HEK293T (cell line): ENCODE measurements at regions not wholly inside any gene's neighbourhood (a gene's known extent, or its start where the extent isn't known, plus 50 kb on each side); places are given as distances from the start of the nearest gene placed in this dataset.

Experiments used
- CTCF ChIA-PET: fragments of 350-600 bp; formaldehyde crosslinking; extraction: SDS; loops from one replicate; lab custom pipeline; 2021; ENCODE audit warnings: antibody characterized with exemption, inconsistent platforms; lab: Yijun Ruan, JAX
- POLR2A ChIA-PET: fragments of 350-600 bp; formaldehyde crosslinking; extraction: SDS; loops from one replicate; lab custom pipeline; 2020; ENCODE audit warnings: antibody characterized with exemption, inconsistent platforms; lab: Yijun Ruan, JAX
- DNase-seq: peaks from one replicate; pipeline ENCODE4 v3.0.0; 2012; ENCODE audit warnings: mixed read lengths; ENCODE audit errors: extremely low spot score
- ARNT ChIP-seq: fragments of 450-650 bp; IDR thresholded peaks from 2 replicates; pipeline ENCODE4 v1.6.1; 2017; ENCODE audit warnings: mild to moderate bottlenecking
- BHLHE40 ChIP-seq: fragments of 450-650 bp; IDR thresholded peaks from 2 replicates; pipeline ENCODE4 v1.6.1; 2016; ENCODE audit warnings: mild to moderate bottlenecking, moderate library complexity, borderline replicate concordance
- CTBP1 ChIP-seq: fragments of 450-650 bp; IDR thresholded peaks from 2 replicates; pipeline ENCODE4 v1.6.1; 2016; ENCODE audit warnings: borderline replicate concordance
- ELF4 ChIP-seq: fragments of 450-650 bp; IDR thresholded peaks from 2 replicates; pipeline ENCODE4 v1.6.1; 2017; ENCODE audit warnings: antibody characterized with exemption
- FOXA1 ChIP-seq: fragments of 450-650 bp; IDR thresholded peaks from 2 replicates; pipeline ENCODE4 v1.6.1; 2016; ENCODE audit warnings: mild to moderate bottlenecking
- FOXK2 ChIP-seq: fragments of 450-650 bp; IDR thresholded peaks from 2 replicates; pipeline ENCODE4 v1.6.1; 2016; ENCODE audit warnings: mild to moderate bottlenecking
- FOXM1 ChIP-seq: fragments of 450-650 bp; IDR thresholded peaks from 2 replicates; pipeline ENCODE4 v1.6.1; 2017; ENCODE audit warnings: mild to moderate bottlenecking, borderline replicate concordance
- HDGF ChIP-seq: fragments of 450-650 bp; IDR thresholded peaks from 2 replicates; pipeline ENCODE4 v1.6.1; 2017; ENCODE audit warnings: antibody characterized with exemption, borderline replicate concordance
- L3MBTL2 ChIP-seq: fragments of 450-650 bp; conservative IDR thresholded peaks from 2 replicates; pipeline ENCODE4 v1.6.1; 2016; ENCODE audit warnings: mild to moderate bottlenecking
- LEF1 ChIP-seq: fragments of 450-650 bp; IDR thresholded peaks from 2 replicates; pipeline ENCODE4 v1.6.1; 2017; ENCODE audit warnings: mild to moderate bottlenecking, borderline replicate concordance
- NFRKB ChIP-seq: fragments of 450-650 bp; IDR thresholded peaks from 2 replicates; pipeline ENCODE4 v1.6.1; 2016; ENCODE audit warnings: mild to moderate bottlenecking, moderate library complexity
- SP1 ChIP-seq: fragments of 450-650 bp; IDR thresholded peaks from 2 replicates; pipeline ENCODE4 v1.6.1; 2017
- SUZ12 ChIP-seq: fragments of 450-650 bp; IDR thresholded peaks from 2 replicates; pipeline ENCODE4 v1.6.1; 2016; ENCODE audit warnings: mild to moderate bottlenecking
- TARDBP ChIP-seq: fragments of 450-650 bp; IDR thresholded peaks from 2 replicates; pipeline ENCODE4 v1.6.1; 2016
- ZNF384 ChIP-seq: fragments of 450-650 bp; IDR thresholded peaks from 2 replicates; pipeline ENCODE4 v1.6.1; 2016
- TF ChIP-seq, protein P1 (sequence below): fragments of 450-650 bp; IDR thresholded peaks from 2 replicates; pipeline ENCODE4 v1.6.1; 2016

DNA sequence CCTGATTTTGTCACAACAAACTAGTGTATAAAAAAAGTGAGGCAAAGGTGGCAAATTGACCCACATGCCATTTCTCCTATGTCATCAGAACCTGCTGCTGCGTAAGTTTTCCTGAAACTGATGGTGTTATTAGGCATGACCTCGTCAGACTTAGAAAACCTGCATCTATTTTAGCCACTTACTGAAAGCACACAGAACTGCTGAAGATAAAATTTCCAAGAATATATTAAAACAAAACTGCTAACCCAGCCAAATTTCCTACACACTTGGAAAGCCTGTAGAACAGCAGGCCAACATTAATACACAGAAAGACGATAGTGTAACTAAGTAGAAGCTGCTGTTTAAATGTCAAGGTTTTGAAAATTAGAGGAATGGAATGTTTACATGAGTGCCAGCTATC, 674.5 kb upstream of the CXADR start:
- no peak for DNase-seq
- CTCF ChIA-PET: no interaction called here
- TF ChIP-seq ELF4 (no peak), ARNT (no peak), FOXM1 (no peak), TARDBP (no peak), HDGF (no peak), SUZ12 (no peak), FOXK2 (no peak), L3MBTL2 (no peak), ZNF384 (no peak), SP1 (no peak), LEF1 (no peak), FOXA1 (no peak), CTBP1 (no peak), BHLHE40 (no peak), NFRKB (no peak)
- TF ChIP-seq, protein P1, sequence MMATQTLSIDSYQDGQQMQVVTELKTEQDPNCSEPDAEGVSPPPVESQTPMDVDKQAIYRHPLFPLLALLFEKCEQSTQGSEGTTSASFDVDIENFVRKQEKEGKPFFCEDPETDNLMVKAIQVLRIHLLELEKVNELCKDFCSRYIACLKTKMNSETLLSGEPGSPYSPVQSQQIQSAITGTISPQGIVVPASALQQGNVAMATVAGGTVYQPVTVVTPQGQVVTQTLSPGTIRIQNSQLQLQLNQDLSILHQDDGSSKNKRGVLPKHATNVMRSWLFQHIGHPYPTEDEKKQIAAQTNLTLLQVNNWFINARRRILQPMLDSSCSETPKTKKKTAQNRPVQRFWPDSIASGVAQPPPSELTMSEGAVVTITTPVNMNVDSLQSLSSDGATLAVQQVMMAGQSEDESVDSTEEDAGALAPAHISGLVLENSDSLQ: no peak
- POLR2A ChIA-PET: no interaction called here

DNA sequence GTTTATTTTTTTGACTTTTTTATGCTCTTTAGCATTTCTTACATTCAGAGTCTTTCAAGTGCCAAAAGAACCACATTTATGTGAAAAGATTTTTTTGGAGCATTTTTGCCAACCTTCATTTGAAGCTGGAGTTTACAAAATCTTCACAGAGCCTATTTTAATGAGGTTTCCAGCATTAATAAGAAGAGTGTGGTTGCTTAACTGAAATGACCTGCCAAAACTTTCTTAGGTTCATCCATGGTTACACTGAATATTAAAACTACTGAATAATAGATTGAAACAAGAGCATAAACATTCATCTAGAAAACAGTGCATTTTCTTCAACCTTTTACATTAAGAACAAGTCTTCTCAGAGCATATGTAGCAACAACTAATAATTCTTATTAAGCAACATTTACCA, 672.3 kb upstream of the CXADR start:
- ChIA-PET CTCF (no interaction called here), POLR2A (no interaction called here)
- no peak for DNase-seq
- TF ChIP-seq BHLHE40 (no peak), FOXM1 (no peak), L3MBTL2 (no peak), SUZ12 (no peak), TARDBP (no peak), CTBP1 (no peak), ELF4 (no peak), NFRKB (no peak), ZNF384 (no peak), SP1 (no peak), FOXK2 (no peak), FOXA1 (no peak), LEF1 (no peak), HDGF (no peak), ARNT (no peak)
- TF ChIP-seq, protein P1: no peak

DNA sequence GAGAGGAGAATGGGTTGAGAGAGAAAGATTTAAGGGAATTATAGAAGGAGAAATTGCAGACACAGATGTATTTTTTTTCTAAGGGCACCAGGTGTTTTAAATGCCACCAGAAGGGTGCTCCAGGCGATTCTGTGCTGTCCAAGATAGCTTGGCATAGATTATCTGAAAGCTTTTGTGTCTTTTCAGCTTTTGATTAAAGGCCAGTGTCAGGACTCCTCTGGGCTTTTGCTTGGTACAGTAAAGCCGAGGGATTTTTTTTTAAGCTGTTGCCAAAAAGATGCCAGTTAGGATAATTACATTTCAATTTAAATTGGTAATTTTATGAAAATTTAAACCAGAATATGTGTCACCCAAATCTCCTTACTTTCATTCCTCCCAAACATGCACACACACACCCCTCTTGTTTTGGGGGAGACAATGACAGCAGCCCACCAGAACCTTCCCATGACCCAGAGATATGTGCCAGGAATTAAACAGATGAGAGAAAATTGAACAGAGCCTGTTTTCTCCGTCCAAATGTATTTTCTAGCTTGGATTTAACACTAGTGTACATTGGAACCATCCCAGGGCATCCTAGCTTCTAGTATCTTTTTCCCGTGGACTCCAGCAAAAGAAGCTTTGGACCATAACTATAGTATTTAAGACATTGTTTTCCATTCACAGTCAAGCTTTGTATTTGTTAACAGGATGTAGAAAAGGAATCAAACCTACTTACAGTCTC, 670.7 kb upstream of the CXADR start:
- ChIA-PET CTCF (no interaction called here), POLR2A (no interaction called here)
- TF ChIP-seq CTBP1: no peak
- TF ChIP-seq L3MBTL2: no peak
- TF ChIP-seq SUZ12: no peak
- TF ChIP-seq, protein P1: no peak
- no peak for TF ChIP-seq TARDBP
- no peak for TF ChIP-seq ARNT
- TF ChIP-seq SP1: no peak
- TF ChIP-seq FOXM1: no peak
- TF ChIP-seq FOXK2: no peak
- TF ChIP-seq FOXA1: no peak
- no peak for DNase-seq

DNA sequence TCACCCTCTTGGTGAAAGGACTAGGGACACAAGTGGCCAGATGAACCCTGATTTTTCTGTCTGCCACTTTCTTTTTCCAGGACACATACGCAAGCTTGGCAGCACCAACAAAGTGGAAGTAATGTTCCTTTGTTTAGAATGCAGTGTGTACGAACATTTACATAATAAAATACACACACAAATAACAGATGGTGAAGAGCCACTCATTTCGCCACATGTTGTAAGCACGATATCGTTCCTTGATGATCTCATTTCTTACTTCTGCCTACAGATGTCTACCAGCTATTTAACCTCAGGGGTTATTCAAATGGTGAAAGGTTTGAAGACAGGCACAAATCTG, 670.2 kb upstream of the CXADR start:
- TF ChIP-seq HDGF (no peak), TARDBP (no peak), NFRKB (no peak), SP1 (no peak), L3MBTL2 (no peak), ARNT (no peak), FOXA1 (no peak), BHLHE40 (no peak), LEF1 (no peak), FOXM1 (no peak), ELF4 (no peak)
- no peak for DNase-seq
- POLR2A ChIA-PET: no interaction called here
- CTCF ChIA-PET: no interaction called here

DNA sequence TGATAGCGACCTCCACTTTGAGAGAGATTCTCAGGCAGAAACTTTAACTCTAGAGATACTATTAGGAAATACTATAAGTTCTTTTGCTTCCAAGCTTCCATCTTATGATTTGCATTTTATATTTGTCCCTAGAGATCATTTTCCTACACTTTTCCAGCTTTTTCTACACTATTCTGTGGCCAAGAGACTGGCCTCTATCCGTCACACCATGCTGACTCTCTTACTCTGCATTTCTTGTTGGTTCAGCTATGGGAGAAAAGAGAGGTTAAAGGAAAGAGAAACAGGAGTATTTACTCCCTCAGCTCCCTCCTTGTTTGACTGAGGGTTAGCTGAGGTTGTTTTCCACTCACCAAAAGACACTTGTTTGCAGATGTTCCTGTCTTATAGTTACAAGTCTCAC, 665.6 kb upstream of the CXADR start:
- TF ChIP-seq, protein P1: no peak
- TF ChIP-seq FOXK2: no peak

DNA sequence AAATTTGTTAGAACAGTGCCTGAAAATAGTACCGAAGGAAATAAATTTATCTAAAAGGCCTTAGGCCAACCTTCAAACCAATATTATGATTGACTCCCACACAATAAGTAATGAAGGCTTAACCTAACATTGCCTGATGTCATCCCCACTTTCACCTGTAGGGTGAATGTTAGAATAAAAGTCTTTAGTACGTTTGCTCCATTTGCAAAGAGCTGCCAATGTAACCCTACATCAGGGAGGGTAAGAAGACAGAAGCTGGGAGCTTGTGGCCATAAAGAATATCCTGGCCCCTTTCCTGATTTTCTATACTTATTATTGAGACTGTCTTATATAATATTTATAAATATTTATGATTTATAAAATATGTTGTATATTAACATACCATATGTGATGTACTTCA, 661.8 kb upstream of the CXADR start:
- no peak for TF ChIP-seq TARDBP
- TF ChIP-seq SP1: no peak
- TF ChIP-seq SUZ12: no peak
- TF ChIP-seq LEF1: no peak
- TF ChIP-seq BHLHE40: no peak
- TF ChIP-seq ELF4: no peak
- TF ChIP-seq CTBP1: no peak
- no peak for TF ChIP-seq HDGF
- TF ChIP-seq NFRKB: no peak
- no peak for TF ChIP-seq ZNF384
- TF ChIP-seq, protein P1: no peak
- TF ChIP-seq FOXK2: no peak
- ChIA-PET CTCF (no interaction called here), POLR2A (no interaction called here)
- no peak for DNase-seq

More for the DNA sequence above, 665.6 kb upstream of the CXADR start:
- DNase-seq: no peak
- ChIA-PET POLR2A (no interaction called here), CTCF (no interaction called here)
